Esophagus muscularis mucosa (tissue), 4 donors: ENCODE measurements at regions not wholly inside any gene's neighbourhood (a gene's known extent, or its start where the extent isn't known, plus 50 kb on each side); places are given as distances from the start of the nearest gene placed in this dataset.

Source experiments
- EP300 ChIP-seq: sonication (generic); formaldehyde crosslinking; IDR thresholded peaks from one replicate; pipeline ENCODE4 v1.6.1; 2017; ENCODE audit warnings: antibody characterized with exemption
- POLR2AphosphoS5 ChIP-seq, 2 donors: sonication (generic); formaldehyde crosslinking; IDR thresholded peaks; one replicate each; pipeline ENCODE4 v1.6.1; 2017; ENCODE audit warnings: antibody characterized with exemption in 2 of 2
- TF ChIP-seq, protein P1 (sequence below), 3 experiments: fragments of 200-600 bp in 2 of 3; fragments of 450-650 bp in 1 of 3; sonication (generic) in 2 of 3; IDR thresholded peaks; one replicate each; pipeline ENCODE4 v1.5.1; 2017 to 2019; ENCODE audit warnings: antibody characterized with exemption in 3 of 3, mild to moderate bottlenecking in 2 of 3, moderate library complexity in 1 of 3

DNA sequence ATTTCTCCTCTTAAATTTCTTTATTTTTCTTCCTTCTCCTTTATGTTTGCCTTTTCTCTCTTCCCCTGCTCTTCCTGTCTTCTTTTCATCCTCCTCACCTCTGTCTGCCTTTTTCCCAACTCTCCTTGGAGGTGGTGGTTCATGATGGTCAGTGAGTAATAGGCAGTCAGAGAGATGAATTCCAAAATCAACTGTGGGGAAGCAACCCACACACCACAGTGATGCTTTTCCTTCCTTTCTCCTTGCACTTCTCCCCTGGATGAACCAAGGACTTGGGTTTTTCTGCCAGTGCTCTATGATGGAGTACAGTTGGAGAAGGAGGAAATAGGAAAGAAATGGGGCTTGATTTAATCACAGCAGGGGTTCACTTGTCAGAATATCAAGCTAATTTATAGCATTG, 153.8 kb downstream of the DCK start:
- TF ChIP-seq, protein P1, sequence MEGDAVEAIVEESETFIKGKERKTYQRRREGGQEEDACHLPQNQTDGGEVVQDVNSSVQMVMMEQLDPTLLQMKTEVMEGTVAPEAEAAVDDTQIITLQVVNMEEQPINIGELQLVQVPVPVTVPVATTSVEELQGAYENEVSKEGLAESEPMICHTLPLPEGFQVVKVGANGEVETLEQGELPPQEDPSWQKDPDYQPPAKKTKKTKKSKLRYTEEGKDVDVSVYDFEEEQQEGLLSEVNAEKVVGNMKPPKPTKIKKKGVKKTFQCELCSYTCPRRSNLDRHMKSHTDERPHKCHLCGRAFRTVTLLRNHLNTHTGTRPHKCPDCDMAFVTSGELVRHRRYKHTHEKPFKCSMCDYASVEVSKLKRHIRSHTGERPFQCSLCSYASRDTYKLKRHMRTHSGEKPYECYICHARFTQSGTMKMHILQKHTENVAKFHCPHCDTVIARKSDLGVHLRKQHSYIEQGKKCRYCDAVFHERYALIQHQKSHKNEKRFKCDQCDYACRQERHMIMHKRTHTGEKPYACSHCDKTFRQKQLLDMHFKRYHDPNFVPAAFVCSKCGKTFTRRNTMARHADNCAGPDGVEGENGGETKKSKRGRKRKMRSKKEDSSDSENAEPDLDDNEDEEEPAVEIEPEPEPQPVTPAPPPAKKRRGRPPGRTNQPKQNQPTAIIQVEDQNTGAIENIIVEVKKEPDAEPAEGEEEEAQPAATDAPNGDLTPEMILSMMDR (IDR thresholded peaks at IDR 0.05), result no peak
- TF ChIP-seq EP300 (no peak), POLR2AphosphoS5 (IDR thresholded peaks at IDR 0.05) (no peak)
